ENCODE measurements at regions not wholly inside any gene's neighbourhood (a gene's known extent, or its start where the extent isn't known, plus 50 kb on each side); places are given as distances from the start of the nearest gene placed in this dataset.

- TF ChIP-seq CTCF (IDR thresholded peaks at IDR 0.05; ENCODE audit: low read depth, low read length) (no peak), EZH2phosphoT487 (IDR thresholded peaks at IDR 0.05; ENCODE audit: low read depth) (no peak)
These were observed 90.5 kb upstream of the ALKAL2 start for GRCh38 chr2:378364-378763.

All from OCI-LY3 (cell line).